GM12872 (cell line): ENCODE measurements at regions not wholly inside any gene's neighbourhood (a gene's known extent, or its start where the extent isn't known, plus 50 kb on each side); places are given as distances from the start of the nearest gene placed in this dataset.

ENCODE experiments used
- CTCF ChIP-seq: IDR thresholded peaks from 3 replicates; pipeline ENCODE4 v1.5.1; 2011; ENCODE audit warnings: low read depth, mild to moderate bottlenecking, low read length, moderate library complexity; ENCODE audit not compliant: insufficient read depth

DNA sequence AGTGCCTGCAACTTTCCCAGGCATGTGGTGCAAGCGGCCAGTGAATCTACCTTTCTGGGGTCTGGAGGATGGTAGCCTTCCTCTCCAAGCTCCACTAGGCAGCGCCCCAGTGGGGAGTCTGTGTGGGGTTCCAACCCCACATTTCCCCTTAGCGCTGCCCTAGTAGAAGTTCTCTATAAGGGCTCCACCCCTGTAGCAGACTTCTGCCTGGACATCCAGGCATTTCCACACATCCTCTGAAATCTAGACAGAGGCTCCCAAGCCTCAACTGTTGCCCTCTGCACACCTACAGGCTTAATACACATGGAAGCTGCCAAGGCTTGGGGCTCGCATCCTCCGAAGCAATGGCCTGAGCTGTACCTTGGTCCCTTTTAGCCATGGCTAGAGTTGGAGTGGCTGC lies 321.6 kb downstream of the TFAP2A start:
- TF ChIP-seq CTCF: no peak

- no peak for TF ChIP-seq CTCF
Measured at GRCh38 chr6:10084111-10084986, 330.5 kb downstream of the TFAP2A start.

DNA sequence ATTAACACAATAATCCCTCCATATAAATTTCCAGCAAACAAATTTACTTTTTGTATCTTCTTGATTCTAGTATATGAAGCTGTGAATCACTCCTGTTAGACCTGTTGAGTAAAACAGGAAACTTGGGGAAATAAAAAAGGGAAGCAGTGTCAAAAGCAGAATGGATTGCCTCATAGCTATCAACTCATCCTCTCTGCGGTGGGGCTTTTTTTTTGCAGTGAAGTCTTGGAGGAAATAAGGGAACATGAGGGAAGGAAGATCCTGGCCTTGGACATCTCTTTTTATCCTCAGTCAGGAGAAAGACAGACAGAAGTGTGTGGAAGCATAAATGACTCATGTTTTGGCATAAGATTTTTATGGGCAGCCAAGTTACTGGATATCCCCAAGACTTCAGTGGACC lies 332.5 kb downstream of the TFAP2A start:
- TF ChIP-seq CTCF: no peak

DNA sequence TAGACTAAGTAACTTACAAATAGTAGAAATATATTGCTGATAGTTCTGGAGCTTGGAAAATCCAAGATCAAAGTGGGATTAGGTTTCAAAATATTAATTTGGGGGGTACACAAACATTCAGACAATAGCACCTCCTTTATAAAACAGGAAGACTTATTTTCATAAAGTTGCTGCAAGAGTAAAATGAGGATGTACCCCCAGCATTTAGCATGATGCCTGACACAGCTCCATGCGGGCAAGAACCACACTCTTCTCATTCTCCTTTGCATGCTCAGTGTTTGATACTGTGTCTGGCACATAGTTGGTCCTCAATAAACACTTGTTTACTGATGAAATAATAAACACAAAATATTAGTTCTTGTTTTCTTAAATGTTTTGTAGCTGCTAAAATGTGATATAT lies 332.9 kb downstream of the TFAP2A start:
- no peak for TF ChIP-seq CTCF

DNA sequence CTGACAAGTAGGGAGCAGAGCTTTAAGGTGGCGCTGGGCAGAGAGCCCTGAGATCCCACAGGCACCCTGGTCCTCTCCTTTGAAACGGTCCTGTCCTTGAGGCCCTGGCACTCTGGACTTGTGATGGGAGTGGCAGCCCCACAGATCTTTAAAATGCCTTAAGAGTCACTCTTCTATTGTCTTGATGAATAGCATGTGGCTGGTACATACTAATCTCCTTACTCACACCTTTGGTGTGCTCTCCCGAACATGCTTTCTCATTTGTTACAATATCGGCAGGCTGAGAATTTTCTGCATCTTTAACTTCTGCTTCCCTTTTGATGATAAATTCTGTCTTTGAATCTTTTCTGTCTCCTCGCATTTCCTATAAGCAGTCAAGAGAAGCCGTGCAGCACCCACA lies 333.8 kb downstream of the TFAP2A start:
- no peak for TF ChIP-seq CTCF

GRCh38 chr6:10080561-10080960 lies 334.3 kb downstream of the TFAP2A start:
- no peak for TF ChIP-seq CTCF

- no peak for TF ChIP-seq CTCF
Measured at GRCh38 chr6:10078581-10078980, 336.3 kb downstream of the TFAP2A start.

DNA sequence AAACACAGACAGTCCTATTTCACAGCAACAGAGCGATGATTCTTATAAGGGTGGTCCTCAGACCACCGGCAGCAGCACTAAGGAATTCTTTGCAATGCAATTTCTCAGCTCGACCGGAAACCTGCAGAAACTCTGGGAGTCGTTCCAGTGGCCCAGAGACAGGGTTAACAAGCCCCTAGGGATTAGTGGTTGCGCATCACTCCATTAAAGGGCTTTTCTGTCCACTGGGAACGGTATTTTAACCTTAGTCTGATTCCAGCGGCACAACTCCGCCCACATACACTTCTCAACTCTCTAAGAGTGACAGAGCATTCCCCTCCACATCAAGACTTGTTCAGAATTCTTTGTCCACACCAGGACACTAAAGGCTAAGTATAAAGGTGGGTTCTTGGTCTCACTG lies 341.5 kb downstream of the TFAP2A start:
- TF ChIP-seq CTCF: no peak
